Sigmoid colon (tissue), 3 donors: ENCODE measurements at regions not wholly inside any gene's neighbourhood (a gene's known extent, or its start where the extent isn't known, plus 50 kb on each side); places are given as distances from the start of the nearest gene placed in this dataset.

Experiments used
- CTCF ChIP-seq, 4 experiments: fragments of 450-650 bp in 3 of 4; fragments of 200-600 bp in 1 of 4; IDR thresholded peaks; one replicate each; pipeline ENCODE4 v1.5.1; 2016 to 2019; ENCODE audit warnings: antibody characterized with exemption in 4 of 4, mild to moderate bottlenecking in 3 of 4, moderate library complexity in 2 of 4
- POLR2A ChIP-seq, 2 donors: fragments of 450-650 bp; IDR thresholded peaks; one replicate each; pipeline ENCODE4 v1.6.1; 2016; ENCODE audit warnings: antibody characterized with exemption in 2 of 2, mild to moderate bottlenecking in 2 of 2, moderate library complexity in 2 of 2

- TF ChIP-seq CTCF (IDR thresholded peaks at IDR 0.05): no peak
- TF ChIP-seq POLR2A (IDR thresholded peaks at IDR 0.05): no peak
These were observed 130.6 kb upstream of the HAAO start for GRCh38 chr2:42922790-42923579.
